Astrocyte of the cerebellum (primary cell): ENCODE measurements at regions not wholly inside any gene's neighbourhood (a gene's known extent, or its start where the extent isn't known, plus 50 kb on each side); places are given as distances from the start of the nearest gene placed in this dataset.

ENCODE experiments used
- DNase-seq: peaks from one replicate; pipeline ENCODE4 v3.0.0-alpha.2; 2011; ENCODE audit warnings: low read depth
- H3K4me3 ChIP-seq: 2 replicates; pipeline ENCODE4 v1.5.1; 2011; ENCODE audit warnings: mild to moderate bottlenecking, low read depth, low read length, moderate library complexity
- CTCF ChIP-seq: IDR thresholded peaks from 2 replicates; pipeline ENCODE4 v1.5.1; 2012; ENCODE audit warnings: low read length, low read depth, moderate library complexity, mild to moderate bottlenecking; ENCODE audit errors: missing control alignments
- in situ Hi-C: cut with HindIII; loops from 2 replicates; pipeline ENCODE4 v1.10.0; 2017; ENCODE audit warnings: low sequenced_read_pairs

GRCh38 chr6:66993272-66993671, 1286.2 kb upstream of the EYS start:
- H3K4me3 ChIP-seq = no peak overlapping the region
- no peak for DNase-seq
- in situ Hi-C loops = no loop called here
- no peak for TF ChIP-seq CTCF

GRCh38 chr6:66992660-66993059, 1285.6 kb upstream of the EYS start:
- no peak for TF ChIP-seq CTCF
- no peak for DNase-seq
- no peak overlapping the region for H3K4me3 ChIP-seq
- in situ Hi-C loops = no loop called here

- in situ Hi-C loops = no loop called here
Observed at GRCh38 chr6:66986940-66987339, 1279.9 kb upstream of the EYS start.

GRCh38 chr6:66985816-66986215, 1278.8 kb upstream of the EYS start:
- DNase-seq = no peak
- no peak overlapping the region for H3K4me3 ChIP-seq
- in situ Hi-C loops = no loop called here
- no peak for TF ChIP-seq CTCF

More at GRCh38 chr6:66986940-66987339, 1279.9 kb upstream of the EYS start:
- no peak for TF ChIP-seq CTCF
- no peak overlapping the region for H3K4me3 ChIP-seq
- no peak for DNase-seq

- DNase-seq = no peak
- no peak overlapping the region for H3K4me3 ChIP-seq
- in situ Hi-C loops = no loop called here
- TF ChIP-seq CTCF = no peak
Observed at GRCh38 chr6:66970373-66970772, 1263.3 kb upstream of the EYS start.

- no peak for TF ChIP-seq CTCF
- no peak overlapping the region for H3K4me3 ChIP-seq
- in situ Hi-C loops = no loop called here
- no peak for DNase-seq
Observed at GRCh38 chr6:66965227-66965626, 1258.2 kb upstream of the EYS start.

- TF ChIP-seq CTCF = no peak
- DNase-seq = no peak
- in situ Hi-C loops = no loop called here
- H3K4me3 ChIP-seq = no peak overlapping the region
Observed at GRCh38 chr6:66964216-66964615, 1257.2 kb upstream of the EYS start.
